ENCODE measurements at regions not wholly inside any gene's neighbourhood (a gene's known extent, or its start where the extent isn't known, plus 50 kb on each side); places are given as distances from the start of the nearest gene placed in this dataset.
"Not testable (repeated sequence)": the region's sequence is repeated elsewhere in the genome, so short reads cannot be mapped to it uniquely, and the experiment has no call there.

GRCh38 chr14:44388306-44388705, 118.8 kb downstream of the FSCB start:
- DNase-seq (ENCODE audit: low read depth), result no peak

GRCh38 chr14:44385906-44386305, 121.2 kb downstream of the FSCB start:
- no peak for DNase-seq (ENCODE audit: low read depth)

DNA sequence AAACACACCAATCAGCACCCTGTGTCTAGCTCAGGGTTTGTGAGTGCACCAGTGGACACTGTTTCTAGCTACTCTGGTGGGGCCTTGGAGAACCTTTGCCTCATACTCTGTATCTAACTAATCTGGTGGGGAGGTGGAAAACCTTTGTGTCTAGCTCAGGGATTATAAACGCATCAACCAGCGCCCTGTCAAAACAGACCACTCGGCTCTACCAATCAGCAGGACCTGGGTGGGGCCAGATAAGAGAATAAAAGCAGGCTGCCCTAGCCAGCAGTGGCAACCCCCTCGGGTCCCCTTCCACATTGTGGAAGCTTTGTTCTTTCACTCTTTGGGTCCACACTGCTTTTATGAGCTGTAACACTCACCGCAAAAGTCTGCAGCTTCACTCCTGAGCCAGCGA, 121.8 kb downstream of the FSCB start:
- DNase-seq (ENCODE audit: low read depth), result not testable (repeated sequence)

DNA sequence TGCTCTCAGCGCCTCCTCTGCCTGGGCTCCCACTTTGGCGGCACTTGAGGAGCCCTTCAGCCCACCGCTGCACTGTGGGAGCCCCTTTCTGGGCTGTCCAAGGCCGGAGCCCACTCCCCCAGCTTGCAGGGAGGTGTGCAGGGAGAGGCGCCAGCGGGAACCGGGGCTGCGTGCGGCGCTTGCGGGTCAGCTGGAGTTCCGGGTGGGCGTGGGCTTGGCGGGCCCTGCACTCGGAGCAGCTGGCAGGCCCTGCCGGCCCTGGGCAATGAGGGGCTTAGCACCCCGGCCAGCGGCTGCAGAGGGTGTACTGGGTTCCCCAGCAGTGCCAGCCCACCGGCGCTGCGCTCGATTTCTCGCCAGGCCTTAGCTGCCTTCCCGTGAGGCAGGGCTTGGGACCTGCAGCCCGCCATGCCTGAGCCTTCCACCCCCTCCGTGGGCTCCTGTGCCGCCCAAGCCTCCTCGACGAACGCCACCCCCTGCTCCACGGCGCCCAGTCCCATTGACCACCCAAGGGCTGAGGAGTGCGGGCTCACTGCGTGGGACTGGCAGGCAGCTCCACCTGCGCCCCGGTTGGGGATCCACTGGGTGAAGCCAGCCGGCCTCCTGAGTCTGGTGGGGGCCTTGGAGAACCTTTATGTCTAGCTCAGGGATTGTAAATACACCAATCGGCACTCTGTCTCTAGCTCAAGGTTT, 122.3 kb downstream of the FSCB start:
- not testable (repeated sequence) for DNase-seq (ENCODE audit: low read depth)

- no peak for DNase-seq (ENCODE audit: low read depth)
Observed at GRCh38 chr14:44384093-44384492, 123.0 kb downstream of the FSCB start.

GRCh38 chr14:44383636-44384035, 123.4 kb downstream of the FSCB start:
- DNase-seq (ENCODE audit: low read depth), result no peak

GRCh38 chr14:44379292-44379977, 127.6 kb downstream of the FSCB start:
- DNase-seq (ENCODE audit: low read depth), result no peak

GRCh38 chr14:44374906-44375305, 132.2 kb downstream of the FSCB start:
- no peak for DNase-seq (ENCODE audit: low read depth)

DNA sequence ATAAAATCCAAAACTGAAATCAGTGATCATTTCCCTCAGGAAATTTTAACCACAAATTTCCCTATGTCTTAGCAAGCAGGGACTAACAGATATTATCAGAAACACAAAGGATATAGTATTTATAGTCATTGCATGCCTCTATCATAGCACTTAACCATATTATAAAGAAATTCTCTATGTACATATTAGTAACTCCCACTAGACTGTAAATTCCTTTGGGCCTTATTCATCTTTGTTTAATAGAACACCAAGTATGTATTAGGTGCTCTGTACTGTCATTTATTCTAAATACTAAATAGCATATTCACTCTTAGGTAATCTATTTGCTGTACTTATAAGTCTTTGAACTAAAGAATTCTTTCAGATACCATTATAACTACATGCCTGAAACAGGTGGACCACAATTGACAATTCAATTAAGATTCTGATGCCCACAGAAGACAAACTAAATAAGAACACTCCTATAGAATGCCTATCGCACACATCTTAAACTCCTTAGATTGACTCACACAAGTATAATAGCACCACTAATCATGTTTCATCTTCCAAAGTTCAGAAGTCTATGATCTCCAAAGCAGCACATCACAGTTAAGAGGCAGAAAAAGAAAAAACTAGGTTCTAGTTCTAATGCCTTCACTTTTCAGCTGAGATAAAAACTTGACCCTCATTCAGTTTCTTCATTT, 134.1 kb downstream of the FSCB start:
- DNase-seq (ENCODE audit: low read depth), result no peak

- DNase-seq (ENCODE audit: low read depth), result no peak
Observed at GRCh38 chr14:44372231-44372630, 134.9 kb downstream of the FSCB start.

- DNase-seq (ENCODE audit: low read depth), result no peak
Observed at GRCh38 chr14:44370727-44371126, 136.4 kb downstream of the FSCB start.

DNA sequence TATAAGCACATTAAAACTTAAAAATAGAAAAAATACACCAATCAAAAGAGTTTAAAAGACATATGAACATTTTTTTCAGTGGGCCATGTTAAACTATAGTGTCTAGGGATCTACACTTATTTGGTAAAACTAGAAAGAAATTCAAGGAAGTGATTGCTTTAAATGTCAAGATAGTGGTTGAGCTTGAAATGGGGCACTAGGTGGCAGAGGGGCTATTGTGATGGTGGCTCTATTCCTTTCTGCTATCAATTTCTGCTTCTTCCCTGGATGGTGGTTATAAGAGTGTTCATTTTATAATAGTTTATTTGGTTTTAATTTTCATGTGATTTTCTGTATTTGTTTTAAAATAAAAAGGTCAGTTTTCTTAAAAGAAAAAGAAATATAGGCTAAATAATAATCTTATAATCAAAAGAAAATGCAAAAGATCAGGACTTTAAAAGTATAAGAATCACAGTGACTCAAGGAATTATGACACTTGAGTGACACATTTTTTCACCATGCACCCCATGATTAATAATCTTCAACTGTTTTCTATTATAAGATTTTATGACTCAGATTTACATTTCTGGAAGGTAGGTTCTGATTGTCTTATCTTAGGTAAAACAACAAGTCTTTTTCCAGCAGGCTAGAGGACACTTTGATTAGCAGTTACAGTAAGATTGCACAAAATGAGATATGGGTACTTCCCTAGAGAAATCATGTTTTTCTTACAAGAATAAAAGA, 137.5 kb downstream of the FSCB start:
- DNase-seq (ENCODE audit: low read depth), result no peak

GRCh38 chr14:44361083-44361482, 146.0 kb downstream of the FSCB start:
- no peak for DNase-seq (ENCODE audit: low read depth)

DNA sequence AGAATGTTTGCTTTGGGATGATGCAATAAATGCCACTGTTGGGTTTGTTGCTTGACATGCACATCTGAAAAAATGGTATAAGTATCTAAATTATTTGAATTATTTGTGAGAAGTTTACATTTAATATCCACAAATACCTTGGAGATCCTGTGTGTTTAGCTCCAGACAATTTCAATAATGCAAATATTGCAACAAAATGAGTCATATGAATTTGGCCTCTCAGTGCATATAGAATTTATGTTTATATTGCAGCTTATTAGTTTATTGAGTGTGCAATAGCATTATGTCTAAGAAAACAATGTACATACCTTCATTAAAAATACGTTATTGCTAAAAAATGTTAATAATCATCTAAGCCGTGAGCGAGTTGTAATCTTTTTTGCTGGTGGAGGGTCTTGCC, 153.3 kb downstream of the FSCB start:
- DNase-seq (ENCODE audit: low read depth), result no peak

DNA sequence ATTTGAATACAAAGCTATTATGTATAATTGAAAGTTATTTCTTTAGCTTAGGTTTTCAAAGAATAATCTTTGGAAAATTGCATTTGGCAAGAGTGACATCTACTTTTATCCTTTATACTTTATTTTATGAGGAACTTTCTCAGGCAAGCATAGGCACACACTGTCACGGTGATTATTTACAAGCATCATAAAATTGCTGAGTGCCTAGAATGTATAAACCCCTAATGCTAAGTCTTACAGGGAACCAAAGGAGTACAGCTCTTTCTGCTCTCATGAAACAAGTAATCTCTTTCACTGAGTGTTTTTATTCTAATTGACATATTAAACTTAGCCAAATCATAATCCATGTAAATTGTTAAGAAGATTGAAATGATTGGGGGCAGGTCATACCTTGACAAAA, 154.9 kb downstream of the FSCB start:
- no peak for DNase-seq (ENCODE audit: low read depth)

DNA sequence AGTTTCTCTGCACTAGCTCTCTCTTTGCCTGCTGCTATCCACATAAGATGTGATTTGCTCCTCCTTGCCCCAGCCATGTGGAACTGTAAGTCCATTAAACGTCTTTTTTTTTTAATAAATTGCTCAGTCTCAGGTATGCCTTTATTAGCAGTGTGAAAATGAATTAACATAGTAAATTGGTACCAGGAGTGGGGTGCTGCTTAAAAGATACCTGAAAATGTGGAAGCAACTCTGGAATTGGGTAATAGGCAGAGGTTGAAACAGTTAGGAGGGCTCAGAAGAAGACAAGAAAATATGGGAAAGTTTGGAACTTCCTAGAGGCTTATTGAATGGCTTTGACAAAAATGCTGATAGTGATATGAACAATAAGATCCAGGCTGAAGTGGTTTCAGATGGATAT, 159.8 kb downstream of the FSCB start:
- no peak for DNase-seq (ENCODE audit: low read depth)

DNA sequence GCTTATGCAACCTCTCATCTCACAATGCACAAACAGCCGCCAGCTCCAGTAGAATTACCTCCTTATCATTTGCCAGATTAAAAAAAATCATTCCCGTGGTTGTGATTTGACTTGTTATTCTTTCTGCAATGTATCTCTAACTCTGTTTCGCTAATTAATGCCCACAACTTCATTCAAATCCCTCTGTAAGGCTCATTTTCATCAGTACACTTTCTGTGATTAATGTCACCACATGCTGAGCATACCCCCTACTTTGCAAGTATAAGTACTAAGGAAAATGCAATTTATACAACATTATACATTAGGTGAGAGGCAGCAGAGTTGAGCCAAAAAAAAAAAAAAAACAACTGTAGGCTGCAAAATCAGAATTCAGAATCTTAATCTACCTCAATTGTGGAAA, 166.0 kb downstream of the FSCB start:
- no peak for DNase-seq (ENCODE audit: low read depth)

- DNase-seq (ENCODE audit: low read depth), result no peak
Observed at GRCh38 chr14:44339862-44340261, 167.2 kb downstream of the FSCB start.

DNA sequence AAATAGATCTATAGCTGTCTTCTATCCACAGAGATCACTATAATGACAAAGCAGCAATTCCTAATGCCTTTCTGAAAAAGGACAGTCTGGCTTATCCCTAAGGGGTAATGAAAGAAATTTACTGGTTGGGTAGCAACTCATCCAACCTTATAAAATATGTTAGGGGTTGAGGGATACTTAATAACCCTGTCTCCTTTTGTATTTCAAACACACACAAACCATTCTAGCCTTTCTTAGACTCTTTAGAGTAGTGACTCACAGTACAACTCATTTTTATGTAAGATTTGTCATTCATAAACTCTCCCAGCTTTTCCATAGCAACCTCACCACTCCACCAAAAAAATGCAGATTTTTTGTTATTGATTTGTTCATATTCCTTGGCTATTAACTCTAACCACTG, 167.9 kb downstream of the FSCB start:
- DNase-seq (ENCODE audit: low read depth), result no peak

GRCh38 chr14:44317441-44317746, 189.7 kb downstream of the FSCB start:
- no peak for DNase-seq (ENCODE audit: low read depth)

GRCh38 chr14:44316647-44317440, 190.2 kb downstream of the FSCB start:
- peak; percentile 56 for DNase-seq (ENCODE audit: low read depth)

Measured in myocyte (in vitro differentiated cells).